NB4 (cell line): ENCODE measurements at regions not wholly inside any gene's neighbourhood (a gene's known extent, or its start where the extent isn't known, plus 50 kb on each side); places are given as distances from the start of the nearest gene placed in this dataset.

ENCODE experiments used
- CTCF ChIP-seq: IDR thresholded peaks from one replicate; pipeline ENCODE4 v1.5.1; 2012; ENCODE audit warnings: low read depth, low read length
- MAX ChIP-seq: IDR thresholded peaks from 2 replicates; pipeline ENCODE4 v1.6.1; 2011; ENCODE audit warnings: low read depth, low read length

GRCh38 chr11:42253156-42253555, 793.7 kb upstream of the LRRC4C start:
- no peak for TF ChIP-seq CTCF
- no peak for TF ChIP-seq MAX
